ENCODE measurements at regions not wholly inside any gene's neighbourhood (a gene's known extent, or its start where the extent isn't known, plus 50 kb on each side); places are given as distances from the start of the nearest gene placed in this dataset.
A peak's percentile ranks its signal among the peaks of the same experiment; 100 is the strongest.

GRCh38 chr6:14792118-14792955 lies 453.5 kb upstream of the JARID2 start:
- Mint-ChIP-seq H3K27ac (ENCODE audit: unreplicated experiment) (no peak overlapping the region), H3K9me3 (ENCODE audit: unreplicated experiment) (peaks cover 4% of the 10 kb centered on the region), H3K27me3 (ENCODE audit: unreplicated experiment) (no peaks in the 10 kb centered on the region), H3K4me1 (ENCODE audit: low read depth, unreplicated experiment) (peaks cover 13% of the 10 kb centered on the region), H3K36me3 (ENCODE audit: unreplicated experiment) (no peaks in the 10 kb centered on the region), H3K4me3 (ENCODE audit: unreplicated experiment) (no peak overlapping the region)
- no peak for DNase-seq
- TF ChIP-seq, protein P1, sequence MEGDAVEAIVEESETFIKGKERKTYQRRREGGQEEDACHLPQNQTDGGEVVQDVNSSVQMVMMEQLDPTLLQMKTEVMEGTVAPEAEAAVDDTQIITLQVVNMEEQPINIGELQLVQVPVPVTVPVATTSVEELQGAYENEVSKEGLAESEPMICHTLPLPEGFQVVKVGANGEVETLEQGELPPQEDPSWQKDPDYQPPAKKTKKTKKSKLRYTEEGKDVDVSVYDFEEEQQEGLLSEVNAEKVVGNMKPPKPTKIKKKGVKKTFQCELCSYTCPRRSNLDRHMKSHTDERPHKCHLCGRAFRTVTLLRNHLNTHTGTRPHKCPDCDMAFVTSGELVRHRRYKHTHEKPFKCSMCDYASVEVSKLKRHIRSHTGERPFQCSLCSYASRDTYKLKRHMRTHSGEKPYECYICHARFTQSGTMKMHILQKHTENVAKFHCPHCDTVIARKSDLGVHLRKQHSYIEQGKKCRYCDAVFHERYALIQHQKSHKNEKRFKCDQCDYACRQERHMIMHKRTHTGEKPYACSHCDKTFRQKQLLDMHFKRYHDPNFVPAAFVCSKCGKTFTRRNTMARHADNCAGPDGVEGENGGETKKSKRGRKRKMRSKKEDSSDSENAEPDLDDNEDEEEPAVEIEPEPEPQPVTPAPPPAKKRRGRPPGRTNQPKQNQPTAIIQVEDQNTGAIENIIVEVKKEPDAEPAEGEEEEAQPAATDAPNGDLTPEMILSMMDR (IDR thresholded peaks at IDR 0.05; ENCODE audit: partially characterized antibody, unreplicated experiment): no peak

DNA sequence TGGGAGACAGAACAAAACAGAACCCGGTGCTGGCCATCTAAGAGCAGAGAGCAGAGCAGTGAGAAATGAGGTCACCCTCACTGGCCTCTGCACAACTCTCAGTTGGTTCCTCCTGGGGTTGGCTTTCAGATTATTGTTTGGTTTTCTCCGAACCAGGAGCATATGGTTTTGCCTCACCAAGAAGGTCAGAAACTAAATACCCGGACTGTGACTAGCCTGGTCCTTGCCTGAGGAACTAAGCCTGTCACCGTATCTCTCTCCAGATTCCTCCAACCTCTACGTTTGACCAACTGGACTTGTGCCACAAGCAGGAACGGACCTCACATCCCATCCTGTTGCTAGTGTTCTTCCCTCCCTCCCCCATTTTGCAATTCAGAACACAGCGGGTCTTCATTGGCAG lies 450.4 kb upstream of the JARID2 start:
- Mint-ChIP-seq H3K4me1 (ENCODE audit: low read depth, unreplicated experiment) (peaks cover 12% of the 10 kb centered on the region), H3K4me3 (ENCODE audit: unreplicated experiment) (no peak overlapping the region), H3K36me3 (ENCODE audit: unreplicated experiment) (no peaks in the 10 kb centered on the region), H3K27me3 (ENCODE audit: unreplicated experiment) (no peaks in the 10 kb centered on the region), H3K9me3 (ENCODE audit: unreplicated experiment) (peaks cover 4% of the 10 kb centered on the region), H3K27ac (ENCODE audit: unreplicated experiment) (no peak overlapping the region)
- no peak for DNase-seq
- TF ChIP-seq, protein P1 (IDR thresholded peaks at IDR 0.05; ENCODE audit: partially characterized antibody, unreplicated experiment): no peak

GRCh38 chr6:14796974-14797762 lies 448.7 kb upstream of the JARID2 start:
- peaks cover 9% of the 10 kb centered on the region for H3K4me1 Mint-ChIP-seq (ENCODE audit: low read depth, unreplicated experiment)
- peaks cover 4% of the 10 kb centered on the region for H3K9me3 Mint-ChIP-seq (ENCODE audit: unreplicated experiment)
- peak overlapping the region; percentile 44 for H3K27ac Mint-ChIP-seq (ENCODE audit: unreplicated experiment)
- no peaks in the 10 kb centered on the region for H3K36me3 Mint-ChIP-seq (ENCODE audit: unreplicated experiment)
- no peaks in the 10 kb centered on the region for H3K27me3 Mint-ChIP-seq (ENCODE audit: unreplicated experiment)
- no peak overlapping the region for H3K4me3 Mint-ChIP-seq (ENCODE audit: unreplicated experiment)
- DNase-seq: no peak
- TF ChIP-seq, protein P1 (IDR thresholded peaks at IDR 0.05; ENCODE audit: partially characterized antibody, unreplicated experiment): no peak

- DNase-seq: no peak
- TF ChIP-seq, protein P1 (IDR thresholded peaks at IDR 0.05; ENCODE audit: partially characterized antibody, unreplicated experiment): no peak
- Mint-ChIP-seq H3K27me3 (ENCODE audit: unreplicated experiment) (no peaks in the 10 kb centered on the region), H3K36me3 (ENCODE audit: unreplicated experiment) (no peaks in the 10 kb centered on the region), H3K4me3 (ENCODE audit: unreplicated experiment) (no peak overlapping the region), H3K27ac (ENCODE audit: unreplicated experiment) (no peak overlapping the region), H3K9me3 (ENCODE audit: unreplicated experiment) (peaks cover 4% of the 10 kb centered on the region), H3K4me1 (ENCODE audit: low read depth, unreplicated experiment) (peaks cover 10% of the 10 kb centered on the region)
Observed at GRCh38 chr6:14797875-14798593, 447.8 kb upstream of the JARID2 start.

All from glutamatergic neuron (in vitro differentiated cells).